ENCODE measurements at regions not wholly inside any gene's neighbourhood (a gene's known extent, or its start where the extent isn't known, plus 50 kb on each side); places are given as distances from the start of the nearest gene placed in this dataset.

GRCh38 chr1:5744911-5745799 lies 247.1 kb downstream of the NPHP4 start:
- TF ChIP-seq FOXM1 (IDR thresholded peaks at IDR 0.05; ENCODE audit: borderline replicate concordance, low read depth) = no peak
- TF ChIP-seq NFIC (IDR thresholded peaks at IDR 0.05) = no peak
- no peak for TF ChIP-seq EGR1 (IDR thresholded peaks at IDR 0.05)
- no peak for TF ChIP-seq YY1 (IDR thresholded peaks at IDR 0.05; ENCODE audit: low read depth)

Measured in Ishikawa (cell line).